ENCODE measurements at regions not wholly inside any gene's neighbourhood (a gene's known extent, or its start where the extent isn't known, plus 50 kb on each side); places are given as distances from the start of the nearest gene placed in this dataset.

DNA sequence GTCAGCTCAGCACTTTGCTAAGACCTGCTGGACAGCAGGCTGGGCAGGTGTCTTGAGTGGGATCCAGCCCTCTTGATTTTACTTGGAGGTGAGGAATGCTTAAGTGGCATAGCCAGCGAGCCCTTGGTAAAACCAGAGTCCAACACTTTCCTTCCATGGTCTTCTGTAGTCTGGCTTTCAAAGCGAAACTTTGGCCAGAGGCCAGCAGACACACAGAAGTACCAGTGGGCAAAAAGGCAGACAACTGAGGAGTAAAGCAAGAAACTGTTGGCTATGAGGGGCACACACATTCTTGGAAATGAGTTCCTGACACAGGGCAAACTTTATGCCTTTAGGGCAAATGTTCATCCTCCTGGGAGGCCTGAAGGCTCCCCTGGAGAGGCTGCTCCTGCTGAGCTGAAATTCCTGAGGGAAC, 281.0 kb upstream of the POU3F1 start:
- no peaks in the 10 kb centered on the region for H3K79me2 ChIP-seq (ENCODE audit: control insufficient read depth, insufficient read depth, low read length, unreplicated experiment)
- no peaks in the 10 kb centered on the region for H3K4me1 ChIP-seq (ENCODE audit: control insufficient read depth, insufficient read depth, low read length, unreplicated experiment)
- H2AFZ ChIP-seq (ENCODE audit: low read length, unreplicated experiment) = no peak overlapping the region
- no peak overlapping the region for H3K4me3 ChIP-seq (ENCODE audit: low read depth, low read length)
- H3K36me3 ChIP-seq (ENCODE audit: insufficient read depth, low read length) = no peaks in the 10 kb centered on the region
- H3K27me3 ChIP-seq (ENCODE audit: insufficient read depth, low read length) = no peaks in the 10 kb centered on the region
- H3K27ac ChIP-seq (ENCODE audit: low read depth, low read length) = no peak overlapping the region

DNA sequence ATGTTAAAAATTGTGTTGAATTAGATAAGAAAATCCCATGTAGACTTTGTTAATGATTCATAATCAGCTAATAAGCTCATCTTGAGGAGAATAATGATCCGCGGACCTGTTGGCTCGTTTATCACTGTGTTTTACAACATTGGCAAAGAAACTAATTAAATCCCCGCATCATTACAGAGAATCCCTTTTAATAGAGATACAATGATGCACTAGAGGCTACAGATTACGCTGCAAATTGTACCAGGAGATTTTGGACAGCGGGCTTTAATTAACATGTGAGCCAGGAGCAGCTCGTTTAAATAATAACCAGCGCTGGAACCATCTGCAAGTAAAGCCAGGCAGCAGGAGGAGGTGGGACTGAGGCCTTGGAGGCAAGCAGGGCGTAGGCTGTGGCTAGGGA, 280.3 kb upstream of the POU3F1 start:
- Histone ChIP-seq H3K27me3 (ENCODE audit: insufficient read depth, low read length) (no peaks in the 10 kb centered on the region), H3K27ac (ENCODE audit: low read depth, low read length) (no peak overlapping the region), H3K4me1 (ENCODE audit: control insufficient read depth, insufficient read depth, low read length, unreplicated experiment) (no peaks in the 10 kb centered on the region), H3K79me2 (ENCODE audit: control insufficient read depth, insufficient read depth, low read length, unreplicated experiment) (no peaks in the 10 kb centered on the region), H3K4me3 (ENCODE audit: low read depth, low read length) (no peak overlapping the region), H3K36me3 (ENCODE audit: insufficient read depth, low read length) (no peaks in the 10 kb centered on the region), H2AFZ (ENCODE audit: low read length, unreplicated experiment) (no peak overlapping the region)

DNA sequence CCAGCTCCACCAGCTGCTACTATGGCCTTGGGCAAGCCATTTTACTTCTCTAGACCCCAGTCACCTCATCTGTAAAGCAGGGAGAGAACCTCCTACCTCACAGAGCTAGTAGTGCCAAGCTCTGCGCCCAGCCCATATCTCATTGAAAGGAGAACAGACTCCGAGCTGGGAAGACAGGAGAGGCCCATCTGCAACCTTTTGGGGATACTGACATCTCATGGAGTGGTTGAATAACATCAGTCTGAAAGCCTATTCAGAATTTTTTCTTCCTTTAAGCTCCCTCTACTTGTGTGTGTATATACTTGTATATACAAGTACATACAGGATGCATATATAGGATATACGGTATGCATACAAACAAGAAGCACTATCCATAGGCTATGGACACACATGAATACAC, 279.5 kb upstream of the POU3F1 start:
- no peaks in the 10 kb centered on the region for H3K36me3 ChIP-seq (ENCODE audit: insufficient read depth, low read length)
- no peaks in the 10 kb centered on the region for H3K27me3 ChIP-seq (ENCODE audit: insufficient read depth, low read length)
- H3K79me2 ChIP-seq (ENCODE audit: control insufficient read depth, insufficient read depth, low read length, unreplicated experiment) = no peaks in the 10 kb centered on the region
- no peak overlapping the region for H3K4me3 ChIP-seq (ENCODE audit: low read depth, low read length)
- H3K27ac ChIP-seq (ENCODE audit: low read depth, low read length) = no peak overlapping the region
- H3K4me1 ChIP-seq (ENCODE audit: control insufficient read depth, insufficient read depth, low read length, unreplicated experiment) = no peaks in the 10 kb centered on the region
- no peak overlapping the region for H2AFZ ChIP-seq (ENCODE audit: low read length, unreplicated experiment)

DNA sequence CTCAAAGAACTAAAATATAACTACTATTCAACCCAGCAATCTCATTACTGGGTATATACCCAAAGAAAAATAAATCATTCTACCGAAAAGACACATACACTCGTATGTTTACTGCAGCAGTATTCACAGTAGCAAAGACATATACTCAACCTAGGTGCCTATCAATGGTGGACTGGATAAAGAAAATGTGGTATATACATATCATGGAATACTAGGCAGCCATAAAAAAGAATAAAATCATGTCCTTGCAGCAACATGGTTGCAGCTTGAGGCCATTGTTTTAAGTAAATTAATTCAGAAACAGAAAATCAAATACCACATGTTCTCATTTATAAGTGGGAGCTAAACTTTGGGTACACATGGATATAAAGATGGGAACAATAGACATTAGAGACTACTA, 266.2 kb upstream of the POU3F1 start:
- Histone ChIP-seq H2AFZ (ENCODE audit: low read length, unreplicated experiment) (no peak overlapping the region), H3K27ac (ENCODE audit: low read depth, low read length) (no peak overlapping the region), H3K36me3 (ENCODE audit: insufficient read depth, low read length) (no peaks in the 10 kb centered on the region), H3K79me2 (ENCODE audit: control insufficient read depth, insufficient read depth, low read length, unreplicated experiment) (no peaks in the 10 kb centered on the region), H3K27me3 (ENCODE audit: insufficient read depth, low read length) (no peaks in the 10 kb centered on the region), H3K4me1 (ENCODE audit: control insufficient read depth, insufficient read depth, low read length, unreplicated experiment) (no peaks in the 10 kb centered on the region), H3K4me3 (ENCODE audit: low read depth, low read length) (no peak overlapping the region)

GRCh38 chr1:38310079-38310478, 263.5 kb upstream of the POU3F1 start:
- Histone ChIP-seq H3K4me3 (ENCODE audit: low read depth, low read length) (no peak overlapping the region), H3K4me1 (ENCODE audit: control insufficient read depth, insufficient read depth, low read length, unreplicated experiment) (no peaks in the 10 kb centered on the region), H2AFZ (ENCODE audit: low read length, unreplicated experiment) (no peak overlapping the region), H3K27me3 (ENCODE audit: insufficient read depth, low read length) (no peaks in the 10 kb centered on the region), H3K27ac (ENCODE audit: low read depth, low read length) (no peak overlapping the region), H3K79me2 (ENCODE audit: control insufficient read depth, insufficient read depth, low read length, unreplicated experiment) (no peaks in the 10 kb centered on the region), H3K36me3 (ENCODE audit: insufficient read depth, low read length) (no peaks in the 10 kb centered on the region)

- Histone ChIP-seq H3K27me3 (ENCODE audit: insufficient read depth, low read length) (no peaks in the 10 kb centered on the region), H3K36me3 (ENCODE audit: insufficient read depth, low read length) (no peaks in the 10 kb centered on the region), H3K27ac (ENCODE audit: low read depth, low read length) (no peak overlapping the region), H3K4me1 (ENCODE audit: control insufficient read depth, insufficient read depth, low read length, unreplicated experiment) (no peaks in the 10 kb centered on the region), H3K79me2 (ENCODE audit: control insufficient read depth, insufficient read depth, low read length, unreplicated experiment) (no peaks in the 10 kb centered on the region), H2AFZ (ENCODE audit: low read length, unreplicated experiment) (no peak overlapping the region), H3K4me3 (ENCODE audit: low read depth, low read length) (no peak overlapping the region)
Measured at GRCh38 chr1:38308780-38309179, 262.2 kb upstream of the POU3F1 start.

- H3K36me3 ChIP-seq (ENCODE audit: insufficient read depth, low read length) = no peaks in the 10 kb centered on the region
- no peaks in the 10 kb centered on the region for H3K79me2 ChIP-seq (ENCODE audit: control insufficient read depth, insufficient read depth, low read length, unreplicated experiment)
Measured at GRCh38 chr1:38305666-38306065, 259.1 kb upstream of the POU3F1 start.

GRCh38 chr1:38303843-38304242, 257.2 kb upstream of the POU3F1 start:
- no peaks in the 10 kb centered on the region for H3K36me3 ChIP-seq (ENCODE audit: insufficient read depth, low read length)
- 0 out of 2 replicates have a peak, but pooled peaks cover 9% of the 10 kb centered on the region for H3K27me3 ChIP-seq (ENCODE audit: insufficient read depth, low read length)
- H3K79me2 ChIP-seq (ENCODE audit: control insufficient read depth, insufficient read depth, low read length, unreplicated experiment) = no peaks in the 10 kb centered on the region
- no peak overlapping the region for H2AFZ ChIP-seq (ENCODE audit: low read length, unreplicated experiment)
- H3K27ac ChIP-seq (ENCODE audit: low read depth, low read length) = no peak overlapping the region
- no peak overlapping the region for H3K4me3 ChIP-seq (ENCODE audit: low read depth, low read length)
- no peaks in the 10 kb centered on the region for H3K4me1 ChIP-seq (ENCODE audit: control insufficient read depth, insufficient read depth, low read length, unreplicated experiment)

More at GRCh38 chr1:38305666-38306065, 259.1 kb upstream of the POU3F1 start:
- Histone ChIP-seq H3K4me1 (ENCODE audit: control insufficient read depth, insufficient read depth, low read length, unreplicated experiment) (no peaks in the 10 kb centered on the region), H2AFZ (ENCODE audit: low read length, unreplicated experiment) (no peak overlapping the region), H3K27ac (ENCODE audit: low read depth, low read length) (no peak overlapping the region), H3K27me3 (ENCODE audit: insufficient read depth, low read length) (0 out of 2 replicates have a peak, but pooled peaks cover 9% of the 10 kb centered on the region), H3K4me3 (ENCODE audit: low read depth, low read length) (no peak overlapping the region)

DNA sequence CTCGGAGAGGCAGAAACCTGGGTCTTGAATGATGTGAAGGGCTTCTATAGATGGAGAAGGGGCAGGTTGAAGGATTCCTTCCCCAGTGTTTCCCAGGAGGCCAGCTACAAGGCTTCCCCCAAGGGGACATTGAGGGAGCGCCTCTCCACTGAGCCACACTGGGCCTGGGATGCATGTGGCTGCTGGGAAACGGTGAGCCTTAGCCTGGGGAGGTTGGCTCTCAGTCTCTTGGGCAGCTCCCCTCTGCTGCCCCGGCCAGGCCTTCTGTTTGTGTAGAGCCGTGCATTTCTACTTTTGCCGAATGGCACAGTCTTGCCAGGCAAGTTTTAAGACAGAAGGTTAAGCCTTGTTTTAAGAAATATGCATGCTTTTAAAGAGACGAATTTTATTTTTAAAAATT, 254.4 kb upstream of the POU3F1 start:
- Histone ChIP-seq H3K27ac (ENCODE audit: low read depth, low read length) (no peak overlapping the region), H3K27me3 (ENCODE audit: insufficient read depth, low read length) (0 out of 2 replicates have a peak, but pooled peaks cover 9% of the 10 kb centered on the region), H3K4me3 (ENCODE audit: low read depth, low read length) (no peak overlapping the region), H3K36me3 (ENCODE audit: insufficient read depth, low read length) (no peaks in the 10 kb centered on the region), H2AFZ (ENCODE audit: low read length, unreplicated experiment) (no peak overlapping the region), H3K79me2 (ENCODE audit: control insufficient read depth, insufficient read depth, low read length, unreplicated experiment) (no peaks in the 10 kb centered on the region), H3K4me1 (ENCODE audit: control insufficient read depth, insufficient read depth, low read length, unreplicated experiment) (no peaks in the 10 kb centered on the region)

DNA sequence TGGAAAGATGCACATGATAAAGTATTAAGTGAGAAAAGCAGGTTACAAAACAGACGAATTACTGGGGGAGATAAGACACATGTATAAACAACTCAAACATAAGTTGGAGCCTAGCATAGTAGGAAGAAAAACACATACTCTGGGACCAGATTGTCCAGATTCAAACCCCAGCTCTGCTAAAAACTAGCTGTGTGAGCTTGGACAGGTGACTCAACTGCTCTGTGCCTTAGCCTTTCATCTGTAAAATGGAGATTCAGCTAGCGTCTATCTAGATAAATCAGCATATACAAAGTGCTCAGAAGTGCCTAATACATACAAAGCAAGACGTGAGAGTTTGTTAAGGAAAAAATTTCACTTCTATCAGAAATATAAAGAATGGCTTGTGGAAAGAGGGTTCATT, 254.0 kb upstream of the POU3F1 start:
- Histone ChIP-seq H3K4me3 (ENCODE audit: low read depth, low read length) (no peak overlapping the region), H3K27ac (ENCODE audit: low read depth, low read length) (no peak overlapping the region), H3K79me2 (ENCODE audit: control insufficient read depth, insufficient read depth, low read length, unreplicated experiment) (no peaks in the 10 kb centered on the region), H3K36me3 (ENCODE audit: insufficient read depth, low read length) (no peaks in the 10 kb centered on the region), H3K27me3 (ENCODE audit: insufficient read depth, low read length) (0 out of 2 replicates have a peak, but pooled peaks cover 9% of the 10 kb centered on the region), H3K4me1 (ENCODE audit: control insufficient read depth, insufficient read depth, low read length, unreplicated experiment) (no peaks in the 10 kb centered on the region), H2AFZ (ENCODE audit: low read length, unreplicated experiment) (no peak overlapping the region)

DNA sequence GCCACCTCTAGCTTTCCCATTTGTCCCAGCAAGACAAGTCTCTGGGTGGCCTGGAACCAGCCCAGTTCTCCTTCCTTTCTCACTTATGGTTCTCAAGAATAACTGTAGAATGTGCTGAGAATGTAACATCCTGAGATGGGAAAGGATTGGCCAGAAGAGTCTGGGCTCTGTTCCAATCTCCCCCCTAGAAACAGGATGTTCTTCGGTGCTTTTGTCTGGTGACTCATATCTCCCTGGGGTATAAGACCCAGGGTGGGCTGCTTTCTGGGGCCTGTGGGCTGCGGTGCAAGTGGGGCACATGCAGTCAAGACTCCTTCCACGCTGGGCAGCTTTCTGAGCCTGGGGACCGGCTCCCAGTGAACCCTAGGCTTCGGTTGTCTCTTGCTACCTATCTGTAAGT, 251.2 kb upstream of the POU3F1 start:
- Histone ChIP-seq H2AFZ (ENCODE audit: low read length, unreplicated experiment) (no peak overlapping the region), H3K79me2 (ENCODE audit: control insufficient read depth, insufficient read depth, low read length, unreplicated experiment) (no peaks in the 10 kb centered on the region), H3K27me3 (ENCODE audit: insufficient read depth, low read length) (peaks cover 11% of the 10 kb centered on the region; the same call in 1 of the 2 replicates), H3K36me3 (ENCODE audit: insufficient read depth, low read length) (no peaks in the 10 kb centered on the region), H3K4me3 (ENCODE audit: low read depth, low read length) (no peak overlapping the region), H3K27ac (ENCODE audit: low read depth, low read length) (no peak overlapping the region), H3K4me1 (ENCODE audit: control insufficient read depth, insufficient read depth, low read length, unreplicated experiment) (no peaks in the 10 kb centered on the region)
